HEK293 (cell line): ENCODE measurements at regions not wholly inside any gene's neighbourhood (a gene's known extent, or its start where the extent isn't known, plus 50 kb on each side); places are given as distances from the start of the nearest gene placed in this dataset.

Experiments used
- CTCF ChIP-seq: fragments of 450-650 bp; formaldehyde crosslinking; IDR thresholded peaks from 2 replicates; pipeline ENCODE4 v1.5.1; 2016; ENCODE audit warnings: missing biosample characterization, missing genetic modification characterization
- ZBTB7A ChIP-seq: fragments of 450-650 bp; formaldehyde crosslinking; IDR thresholded peaks from 2 replicates; pipeline ENCODE4 v1.5.1; 2016; ENCODE audit warnings: low read depth, missing biosample characterization, missing genetic modification characterization
- ZNF488 ChIP-seq: fragments of 450-650 bp; formaldehyde crosslinking; IDR thresholded peaks from 2 replicates; pipeline ENCODE4 v1.5.1; 2016; ENCODE audit warnings: missing biosample characterization, missing genetic modification characterization
- ZNF513 ChIP-seq: fragments of 450-650 bp; IDR thresholded peaks from 2 replicates; pipeline ENCODE4 v1.5.1; 2018; ENCODE audit warnings: missing biosample characterization, missing genetic modification characterization
- ZNF530 ChIP-seq: fragments of 450-650 bp; formaldehyde crosslinking; IDR thresholded peaks from 2 replicates; pipeline ENCODE4 v1.5.1; 2016; ENCODE audit warnings: low read depth, missing biosample characterization, missing genetic modification characterization
- ZNF677 ChIP-seq: fragments of 450-650 bp; IDR thresholded peaks from 2 replicates; pipeline ENCODE4 v1.5.0; 2018; ENCODE audit warnings: missing biosample characterization, mild to moderate bottlenecking, missing genetic modification characterization, moderate library complexity

GRCh38 chr6:86016077-86016476, 373.4 kb upstream of the SYNCRIP start:
- TF ChIP-seq CTCF (tag by site-specific recombination) (no peak), ZNF677 (tag by site-specific recombination) (no peak), ZNF530 (tag by site-specific recombination) (no peak), ZNF488 (tag by site-specific recombination) (no peak), ZBTB7A (tag by site-specific recombination) (no peak), ZNF513 (tag by site-specific recombination) (no peak)
